ENCODE measurements at regions not wholly inside any gene's neighbourhood (a gene's known extent, or its start where the extent isn't known, plus 50 kb on each side); places are given as distances from the start of the nearest gene placed in this dataset.
"Not testable (repeated sequence)": the region's sequence is repeated elsewhere in the genome, so short reads cannot be mapped to it uniquely, and the experiment has no call there.

- not testable (repeated sequence) for DNase-seq
These were observed 1185.4 kb downstream of the RPIA start for GRCh38 chr2:89876878-89877277.

GRCh38 chr2:89882880-89883279 lies 1191.4 kb downstream of the RPIA start:
- DNase-seq = not testable (repeated sequence)

- DNase-seq = not testable (repeated sequence)
These were observed 1192.2 kb downstream of the RPIA start for GRCh38 chr2:89883624-89884023.

GRCh38 chr2:89885071-89885470 lies 1193.6 kb downstream of the RPIA start:
- DNase-seq = not testable (repeated sequence)

GRCh38 chr2:89888693-89889092 lies 1197.2 kb downstream of the RPIA start:
- DNase-seq = not testable (repeated sequence)

GRCh38 chr2:89890185-89890773 lies 1198.8 kb downstream of the RPIA start:
- not testable (repeated sequence) for DNase-seq

- not testable (repeated sequence) for DNase-seq
These were observed 1203.5 kb downstream of the RPIA start for GRCh38 chr2:89894988-89895387.

- not testable (repeated sequence) for DNase-seq
These were observed 1204.2 kb downstream of the RPIA start for GRCh38 chr2:89895629-89896028.

- DNase-seq = not testable (repeated sequence)
These were observed 1235.5 kb downstream of the RPIA start for GRCh38 chr2:89927018-89927417.

- DNase-seq = not testable (repeated sequence)
These were observed 1244.0 kb downstream of the RPIA start for GRCh38 chr2:89935436-89935835.

GRCh38 chr2:89936011-89936410 lies 1244.5 kb downstream of the RPIA start:
- DNase-seq = not testable (repeated sequence)

- DNase-seq = not testable (repeated sequence)
These were observed 1245.1 kb downstream of the RPIA start for GRCh38 chr2:89936559-89936958.

- DNase-seq = not testable (repeated sequence)
These were observed 1247.3 kb downstream of the RPIA start for GRCh38 chr2:89938756-89939155.

GRCh38 chr2:89944267-89944666 lies 1252.8 kb downstream of the RPIA start:
- not testable (repeated sequence) for DNase-seq

GRCh38 chr2:89945004-89945616 lies 1253.6 kb downstream of the RPIA start:
- DNase-seq = not testable (repeated sequence)

GRCh38 chr2:89947208-89947815 lies 1255.8 kb downstream of the RPIA start:
- not testable (repeated sequence) for DNase-seq

GRCh38 chr2:89948102-89948501 lies 1256.6 kb downstream of the RPIA start:
- DNase-seq = not testable (repeated sequence)

GRCh38 chr2:89950807-89951206 lies 1259.3 kb downstream of the RPIA start:
- DNase-seq = not testable (repeated sequence)

- not testable (repeated sequence) for DNase-seq
These were observed 1265.8 kb downstream of the RPIA start for GRCh38 chr2:89957236-89957635.

- not testable (repeated sequence) for DNase-seq
These were observed 1268.4 kb downstream of the RPIA start for GRCh38 chr2:89959729-89960378.

GRCh38 chr2:89960570-89960969 lies 1269.1 kb downstream of the RPIA start:
- not testable (repeated sequence) for DNase-seq

GRCh38 chr2:89968567-89968966 lies 1277.1 kb downstream of the RPIA start:
- DNase-seq = not testable (repeated sequence)

GRCh38 chr2:89969190-89969589 lies 1277.7 kb downstream of the RPIA start:
- not testable (repeated sequence) for DNase-seq
